Vagina (tissue), 2 donors: ENCODE measurements at regions not wholly inside any gene's neighbourhood (a gene's known extent, or its start where the extent isn't known, plus 50 kb on each side); places are given as distances from the start of the nearest gene placed in this dataset.

Experiments used
- DNase-seq, 2 donors: peaks; one replicate each; pipeline ENCODE4 v3.0.0-alpha.2; 2017; ENCODE audit errors: extremely low spot score in 2 of 2
- H3K27ac ChIP-seq: fragments of 200-600 bp; sonication (generic); one replicate; pipeline ENCODE4 v1.5.1; 2019
- H3K27me3 ChIP-seq: fragments of 200-600 bp; sonication (generic); one replicate; pipeline ENCODE4 v1.5.1; 2019
- H3K36me3 ChIP-seq, 2 donors: fragments of 200-600 bp; sonication (generic); one replicate each; pipeline ENCODE4 v1.5.1; 2017 to 2019
- H3K4me1 ChIP-seq: fragments of 200-600 bp; sonication (generic); one replicate; pipeline ENCODE4 v1.5.1; 2019
- H3K4me3 ChIP-seq, 2 donors: fragments of 200-600 bp; sonication (generic); 1 replicate in 1 of 2; 2 replicates in 1 of 2; pipeline ENCODE4 v1.5.1; 2016 to 2019
- H3K9me3 ChIP-seq: fragments of 200-600 bp; sonication (generic); one replicate; pipeline ENCODE4 v1.5.1; 2019
- POLR2A ChIP-seq, 2 donors: fragments of 450-650 bp; IDR thresholded peaks; one replicate each; pipeline ENCODE4 v1.6.1; 2017; ENCODE audit warnings: antibody characterized with exemption in 2 of 2, mild to moderate bottlenecking in 2 of 2, moderate library complexity in 2 of 2
- POLR2AphosphoS5 ChIP-seq, 2 donors: sonication (generic); formaldehyde crosslinking; IDR thresholded peaks; one replicate each; pipeline ENCODE4 v1.9.0; 2017; ENCODE audit warnings: antibody characterized with exemption in 2 of 2, mild to moderate bottlenecking in 2 of 2, low read depth in 1 of 2; ENCODE audit not compliant: insufficient read depth in 1 of 2
- intact Hi-C: fragments of 100-400 bp; cut with DNase I; formaldehyde crosslinking; loops from one replicate; pipeline ENCODE4 v1.15.1; 2023
- TF ChIP-seq, protein P1 (sequence below), 3 experiments: fragments of 450-650 bp in 2 of 3; fragments of 200-600 bp in 1 of 3; sonication (generic) in 1 of 3; IDR thresholded peaks; one replicate each; pipeline ENCODE4 v1.5.1; 2017 to 2019; ENCODE audit warnings: antibody characterized with exemption in 3 of 3, mild to moderate bottlenecking in 2 of 3, moderate library complexity in 2 of 3

DNA sequence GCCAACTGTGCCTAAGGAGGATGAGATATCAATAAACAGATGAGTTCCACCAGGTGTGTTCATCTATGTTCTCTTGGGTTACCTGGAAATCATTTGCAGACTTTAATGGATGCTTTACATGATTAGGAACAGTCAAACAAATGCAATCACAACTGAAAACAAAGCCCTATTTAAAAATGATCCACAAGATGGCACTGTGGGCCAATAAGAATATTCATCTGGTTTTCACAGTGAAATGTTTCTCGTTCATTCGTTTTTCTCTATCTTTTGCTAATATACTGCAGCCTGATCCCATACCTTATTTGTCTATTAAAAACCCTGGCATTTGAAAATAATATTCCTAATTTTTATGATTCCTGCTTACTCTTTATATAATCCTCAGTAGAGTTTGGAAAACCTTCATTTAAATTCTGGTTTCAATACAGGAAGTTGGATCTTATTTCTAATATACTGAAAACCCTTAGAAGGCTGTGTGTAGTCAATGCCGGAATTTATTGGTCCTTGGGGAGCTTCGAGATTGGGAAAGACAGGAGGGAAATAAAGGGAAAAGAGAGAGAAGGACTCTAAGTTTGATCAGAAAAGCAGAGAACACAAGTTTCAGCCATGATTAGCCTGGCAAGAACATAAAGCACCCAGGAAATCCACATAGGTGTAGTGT, 63.8 kb upstream of the TAPT1 start:
- Histone ChIP-seq H3K9me3 (no peaks in the 10 kb centered on the region), H3K27me3 (no peaks in the 10 kb centered on the region), H3K36me3 (no peaks in the 10 kb centered on the region), H3K4me1 (peaks cover 6% of the 10 kb centered on the region), H3K27ac (no peak overlapping the region), H3K4me3 (no peak overlapping the region)
- no peak for TF ChIP-seq POLR2AphosphoS5 (IDR thresholded peaks at IDR 0.05; ENCODE audit: insufficient read depth in 1 of 2, low read depth in 1 of 2)
- TF ChIP-seq, protein P1, sequence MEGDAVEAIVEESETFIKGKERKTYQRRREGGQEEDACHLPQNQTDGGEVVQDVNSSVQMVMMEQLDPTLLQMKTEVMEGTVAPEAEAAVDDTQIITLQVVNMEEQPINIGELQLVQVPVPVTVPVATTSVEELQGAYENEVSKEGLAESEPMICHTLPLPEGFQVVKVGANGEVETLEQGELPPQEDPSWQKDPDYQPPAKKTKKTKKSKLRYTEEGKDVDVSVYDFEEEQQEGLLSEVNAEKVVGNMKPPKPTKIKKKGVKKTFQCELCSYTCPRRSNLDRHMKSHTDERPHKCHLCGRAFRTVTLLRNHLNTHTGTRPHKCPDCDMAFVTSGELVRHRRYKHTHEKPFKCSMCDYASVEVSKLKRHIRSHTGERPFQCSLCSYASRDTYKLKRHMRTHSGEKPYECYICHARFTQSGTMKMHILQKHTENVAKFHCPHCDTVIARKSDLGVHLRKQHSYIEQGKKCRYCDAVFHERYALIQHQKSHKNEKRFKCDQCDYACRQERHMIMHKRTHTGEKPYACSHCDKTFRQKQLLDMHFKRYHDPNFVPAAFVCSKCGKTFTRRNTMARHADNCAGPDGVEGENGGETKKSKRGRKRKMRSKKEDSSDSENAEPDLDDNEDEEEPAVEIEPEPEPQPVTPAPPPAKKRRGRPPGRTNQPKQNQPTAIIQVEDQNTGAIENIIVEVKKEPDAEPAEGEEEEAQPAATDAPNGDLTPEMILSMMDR (IDR thresholded peaks at IDR 0.05) = peak; percentile 7 to 72 (median 65)
- no peak for TF ChIP-seq POLR2A (IDR thresholded peaks at IDR 0.05)
- intact Hi-C loops = loop anchor here (10.0 kb wide), 2 partner anchors 1035 to 1185 kb away; no protein-coding TSS in a partner anchor
- DNase-seq = no peak

GRCh38 chr4:16284050-16284449, 57.8 kb upstream of the TAPT1 start:
- Histone ChIP-seq H3K27me3 (no peaks in the 10 kb centered on the region), H3K4me1 (no peaks in the 10 kb centered on the region), H3K4me3 (no peak overlapping the region), H3K36me3 (no peaks in the 10 kb centered on the region), H3K9me3 (no peaks in the 10 kb centered on the region), H3K27ac (no peak overlapping the region)
- intact Hi-C loops = no loop called here
- no peak for DNase-seq
- TF ChIP-seq POLR2AphosphoS5 (IDR thresholded peaks at IDR 0.05; ENCODE audit: insufficient read depth in 1 of 2, low read depth in 1 of 2) = no peak
- TF ChIP-seq, protein P1 (IDR thresholded peaks at IDR 0.05) = no peak
- no peak for TF ChIP-seq POLR2A (IDR thresholded peaks at IDR 0.05)

DNA sequence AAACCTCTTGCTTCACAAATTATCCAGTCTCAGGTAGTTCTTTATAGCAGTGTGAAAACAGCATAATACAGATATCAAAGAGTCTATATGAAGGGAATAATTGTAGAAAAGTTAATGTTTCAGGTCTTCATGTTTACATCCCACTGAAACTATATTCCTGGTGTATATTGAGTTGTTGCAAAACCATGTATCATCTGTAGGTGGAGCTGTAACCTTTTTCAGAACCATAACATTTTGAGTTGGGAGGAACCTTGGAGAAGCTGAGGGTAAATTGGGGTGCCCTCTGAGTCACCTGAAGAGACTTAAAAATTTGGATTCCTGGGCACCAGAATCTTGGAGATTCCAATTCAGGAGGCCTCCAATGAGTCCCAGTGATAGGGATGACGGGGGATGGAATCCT, 51.9 kb upstream of the TAPT1 start:
- Histone ChIP-seq H3K27me3 (no peaks in the 10 kb centered on the region), H3K4me3 (no peak overlapping the region), H3K27ac (no peak overlapping the region), H3K9me3 (no peaks in the 10 kb centered on the region), H3K4me1 (no peaks in the 10 kb centered on the region), H3K36me3 (no peaks in the 10 kb centered on the region)
- intact Hi-C loops = no loop called here
- no peak for DNase-seq
- no peak for TF ChIP-seq POLR2A (IDR thresholded peaks at IDR 0.05)
- no peak for TF ChIP-seq POLR2AphosphoS5 (IDR thresholded peaks at IDR 0.05; ENCODE audit: insufficient read depth in 1 of 2, low read depth in 1 of 2)
- TF ChIP-seq, protein P1 (IDR thresholded peaks at IDR 0.05) = no peak
